ENCODE measurements at regions not wholly inside any gene's neighbourhood (a gene's known extent, or its start where the extent isn't known, plus 50 kb on each side); places are given as distances from the start of the nearest gene placed in this dataset.

GRCh38 chr7:153190986-153191385 is 431.4 kb downstream of the ACTR3B start:
- Histone ChIP-seq H3K36me3 (ENCODE audit: insufficient read depth, low read length) (no peaks in the 10 kb centered on the region), H3K79me2 (ENCODE audit: insufficient read depth, low read depth, low read length) (no peaks in the 10 kb centered on the region), H3K9me2 (ENCODE audit: insufficient read depth, low read length) (no peaks in the 10 kb centered on the region), H4K20me1 (ENCODE audit: insufficient read depth, low read length) (no peaks in the 10 kb centered on the region), H3K27ac (ENCODE audit: low read depth, low read length, poor library complexity, severe bottlenecking) (no peak overlapping the region), H3K4me1 (ENCODE audit: insufficient read depth, low read length, poor library complexity, severe bottlenecking) (no peaks in the 10 kb centered on the region), H2AFZ (ENCODE audit: low read length) (peak overlapping the region; percentile 96), H3K9me3 (ENCODE audit: low read length) (no peaks in the 10 kb centered on the region), H3K4me3 (ENCODE audit: low read depth, low read length, poor library complexity, severe bottlenecking) (no peak overlapping the region), H3K4me2 (ENCODE audit: low read length) (no peak overlapping the region)
- intact Hi-C loops (cut with micrococcal nuclease; ENCODE audit: unreplicated experiment) = no loop called here
- DNase-seq (ENCODE audit: low spot score) = no peak
- ChIA-PET POLR2A (no interaction called here), CTCF (ENCODE audit: unreplicated experiment) (no interaction called here)
- BruUV-seq (replicated peaks) = no TSS peak
- TF ChIP-seq CTCF (conservative IDR thresholded peaks at IDR 0.05; ENCODE audit: low read length) = no peak
- TF ChIP-seq EZH2phosphoT487 (IDR thresholded peaks at IDR 0.05; ENCODE audit: borderline replicate concordance, low read depth, low read length) = no peak

GRCh38 chr7:153193144-153193595 is 433.6 kb downstream of the ACTR3B start:
- CTCF ChIA-PET (ENCODE audit: unreplicated experiment) = no interaction called here
- Histone ChIP-seq H3K4me3 (ENCODE audit: low read depth, low read length, poor library complexity, severe bottlenecking) (no peak overlapping the region), H3K27ac (ENCODE audit: low read depth, low read length, poor library complexity, severe bottlenecking) (no peak overlapping the region), H4K20me1 (ENCODE audit: insufficient read depth, low read length) (no peaks in the 10 kb centered on the region), H3K9me2 (ENCODE audit: insufficient read depth, low read length) (no peaks in the 10 kb centered on the region), H3K4me1 (ENCODE audit: insufficient read depth, low read length, poor library complexity, severe bottlenecking) (no peaks in the 10 kb centered on the region), H2AFZ (ENCODE audit: low read length) (no peak overlapping the region), H3K79me2 (ENCODE audit: insufficient read depth, low read depth, low read length) (no peaks in the 10 kb centered on the region), H3K36me3 (ENCODE audit: insufficient read depth, low read length) (no peaks in the 10 kb centered on the region), H3K4me2 (ENCODE audit: low read length) (no peak overlapping the region), H3K9me3 (ENCODE audit: low read length) (no peaks in the 10 kb centered on the region)
- intact Hi-C loops (cut with micrococcal nuclease; ENCODE audit: unreplicated experiment) = no loop called here
- TF ChIP-seq CTCF (conservative IDR thresholded peaks at IDR 0.05; ENCODE audit: low read length) = peak; percentile 70
- TF ChIP-seq EZH2phosphoT487 (IDR thresholded peaks at IDR 0.05; ENCODE audit: borderline replicate concordance, low read depth, low read length) = no peak
- peak; percentile 12 for DNase-seq (ENCODE audit: low spot score)
- POLR2A ChIA-PET = no interaction called here
- BruUV-seq (replicated peaks) = no TSS peak

- no peak overlapping the region for H2AFZ ChIP-seq (ENCODE audit: low read length)
- TF ChIP-seq EZH2phosphoT487 (IDR thresholded peaks at IDR 0.05; ENCODE audit: borderline replicate concordance, low read depth, low read length) (no peak), CTCF (conservative IDR thresholded peaks at IDR 0.05; ENCODE audit: low read length) (no peak)
- H3K4me1 ChIP-seq (ENCODE audit: insufficient read depth, low read length, poor library complexity, severe bottlenecking) = no peaks in the 10 kb centered on the region
- DNase-seq (ENCODE audit: low spot score) = no peak
- H3K36me3 ChIP-seq (ENCODE audit: insufficient read depth, low read length) = no peaks in the 10 kb centered on the region
- no peaks in the 10 kb centered on the region for H4K20me1 ChIP-seq (ENCODE audit: insufficient read depth, low read length)
- no peak overlapping the region for H3K4me2 ChIP-seq (ENCODE audit: low read length)
- H3K4me3 ChIP-seq (ENCODE audit: low read depth, low read length, poor library complexity, severe bottlenecking) = no peak overlapping the region
- POLR2A ChIA-PET = no interaction called here
- intact Hi-C loops (cut with micrococcal nuclease; ENCODE audit: unreplicated experiment) = no loop called here
- CTCF ChIA-PET (ENCODE audit: unreplicated experiment) = interaction anchor here (0.6 kb wide), 1 partner anchor 42 kb away, joined by 6 read pairs; no protein-coding TSS in a partner anchor
- H3K9me3 ChIP-seq (ENCODE audit: low read length) = no peaks in the 10 kb centered on the region
- no peaks in the 10 kb centered on the region for H3K79me2 ChIP-seq (ENCODE audit: insufficient read depth, low read depth, low read length)
- H3K9me2 ChIP-seq (ENCODE audit: insufficient read depth, low read length) = no peaks in the 10 kb centered on the region
- no peak overlapping the region for H3K27ac ChIP-seq (ENCODE audit: low read depth, low read length, poor library complexity, severe bottlenecking)
- no TSS peak for BruUV-seq (replicated peaks)
These were observed 457.5 kb downstream of the ACTR3B start for GRCh38 chr7:153217032-153217431.
